NCI-H2029 (cell line): ENCODE measurements at regions not wholly inside any gene's neighbourhood (a gene's known extent, or its start where the extent isn't known, plus 50 kb on each side); places are given as distances from the start of the nearest gene placed in this dataset.
"Not testable (repeated sequence)": the region's sequence is repeated elsewhere in the genome, so short reads cannot be mapped to it uniquely, and the experiment has no call there.

Source experiments
- DNase-seq: peaks from one replicate; lab custom pipeline; 2025; lab: John Stamatoyannopoulos, UW

DNA sequence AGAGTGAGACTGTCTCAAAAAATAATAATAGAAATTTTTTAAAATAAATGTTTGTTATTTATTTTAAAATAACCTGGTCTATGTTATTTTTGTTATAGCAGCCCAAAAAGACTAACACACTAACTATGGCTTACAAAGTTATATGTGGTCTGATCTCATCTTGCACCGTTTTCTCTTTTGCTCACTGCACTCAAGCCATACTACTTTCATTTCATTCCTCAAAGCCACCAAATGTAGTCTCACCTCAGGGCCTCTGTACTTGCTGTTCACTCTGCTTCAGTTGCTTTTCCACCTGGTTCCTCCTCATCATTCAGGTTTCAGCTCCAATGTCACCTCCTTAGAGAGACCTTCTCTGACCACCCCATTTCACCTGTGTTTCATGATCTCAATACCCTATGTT lies 55.2 kb upstream of the MDM1 start:
- no peak for DNase-seq

DNA sequence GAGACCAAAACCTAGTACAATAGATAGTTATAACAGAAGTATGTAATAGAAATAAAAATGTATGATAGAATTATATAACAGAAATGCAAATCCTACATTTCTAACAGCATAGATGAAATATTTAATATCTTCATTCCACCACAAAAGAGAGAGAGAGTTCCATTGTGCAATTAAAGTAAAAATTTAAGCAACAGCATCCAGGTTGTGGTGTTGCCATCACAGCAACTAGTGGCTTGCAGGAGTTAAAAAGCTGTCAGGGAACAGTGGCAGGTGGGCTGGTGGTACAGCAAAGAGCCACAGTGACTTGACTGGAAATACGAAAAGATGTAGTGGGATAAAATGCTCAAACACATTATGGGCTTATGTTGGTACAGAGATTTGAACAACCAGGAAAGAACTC lies 57.1 kb upstream of the MDM1 start:
- no peak for DNase-seq

DNA sequence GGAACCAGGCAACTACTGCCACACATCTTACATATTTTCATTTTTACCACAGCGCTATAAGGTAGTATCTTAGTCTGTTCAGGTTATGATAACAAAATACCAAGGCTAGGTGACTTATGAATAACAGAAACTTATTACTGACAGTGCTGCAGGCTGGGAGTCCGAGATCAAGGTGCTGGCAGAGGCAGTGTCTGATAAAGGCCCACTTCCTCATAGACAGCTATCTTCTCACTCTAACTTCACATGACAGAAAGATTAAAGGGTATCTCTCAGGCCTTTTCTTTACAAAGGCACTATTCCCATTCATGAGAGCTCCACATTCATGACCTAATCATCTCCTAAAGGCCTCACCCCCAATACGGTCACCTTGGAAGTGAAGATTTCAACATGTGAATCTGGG lies 59.8 kb upstream of the MDM1 start:
- DNase-seq = no peak

DNA sequence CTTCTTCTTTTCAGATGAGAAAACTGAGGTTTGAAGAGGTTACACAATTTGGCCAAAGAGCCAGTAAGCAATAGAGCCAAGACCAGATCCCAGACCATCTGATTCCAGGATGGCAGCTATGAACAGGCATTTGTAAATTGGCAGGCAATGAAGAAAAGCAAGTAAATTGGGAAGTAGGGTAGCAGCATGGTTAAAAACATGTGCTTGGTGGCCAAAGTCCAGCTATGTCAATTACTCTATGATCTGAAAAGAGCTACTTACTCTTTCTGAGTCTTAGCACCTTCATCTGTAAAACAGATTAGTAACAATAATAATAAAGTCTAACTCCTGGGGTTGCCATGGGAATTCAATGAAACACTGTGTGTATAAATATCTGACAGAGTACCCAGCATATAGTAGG lies 60.2 kb upstream of the MDM1 start:
- no peak for DNase-seq

DNA sequence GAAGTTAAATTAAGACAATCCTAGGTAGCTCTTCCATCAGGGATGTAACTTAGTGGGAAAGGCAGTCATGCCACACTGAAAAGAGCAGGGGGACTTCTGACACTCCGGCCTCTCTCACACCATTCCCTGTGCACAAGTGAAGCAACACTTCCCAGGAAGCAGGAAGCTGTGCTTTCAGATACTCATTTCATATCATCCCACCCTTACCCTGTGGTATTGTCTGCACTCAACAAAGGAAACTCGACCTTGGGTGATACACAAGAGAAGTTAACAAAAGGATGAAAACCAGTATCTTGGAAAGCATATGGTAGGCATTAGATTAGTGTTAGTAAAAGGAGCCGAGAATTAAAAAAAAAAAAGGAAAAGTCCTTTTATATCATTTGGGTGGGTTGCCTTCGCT lies 61.3 kb upstream of the MDM1 start:
- no peak for DNase-seq

DNA sequence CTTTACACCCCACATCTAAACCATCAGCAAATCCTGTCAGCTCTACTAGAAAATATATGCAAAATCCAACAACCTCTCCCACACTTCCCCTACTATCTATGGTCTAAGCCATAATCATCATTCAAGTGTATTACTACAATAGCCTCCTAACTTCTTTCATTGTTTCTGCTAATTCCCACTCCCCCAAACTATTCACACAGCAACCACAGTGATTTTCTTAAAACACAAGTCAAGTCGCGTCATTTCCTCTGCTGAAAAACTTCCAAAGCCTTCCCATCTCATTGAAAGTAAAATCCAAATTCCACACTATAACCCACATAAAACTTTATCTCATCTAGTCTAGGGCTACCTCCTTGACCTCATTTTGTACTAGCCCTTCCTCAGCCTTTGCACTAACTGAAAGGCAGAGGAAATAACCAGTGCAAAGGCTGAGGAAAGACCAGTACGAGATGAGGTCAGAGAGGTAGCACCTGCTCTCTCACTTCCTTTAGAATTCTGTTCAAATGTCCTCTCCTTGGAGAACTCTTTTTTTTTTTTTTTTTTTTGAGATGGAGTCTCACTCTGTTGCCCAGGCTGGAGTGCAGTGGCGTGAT lies 65.5 kb upstream of the MDM1 start:
- no peak for DNase-seq

DNA sequence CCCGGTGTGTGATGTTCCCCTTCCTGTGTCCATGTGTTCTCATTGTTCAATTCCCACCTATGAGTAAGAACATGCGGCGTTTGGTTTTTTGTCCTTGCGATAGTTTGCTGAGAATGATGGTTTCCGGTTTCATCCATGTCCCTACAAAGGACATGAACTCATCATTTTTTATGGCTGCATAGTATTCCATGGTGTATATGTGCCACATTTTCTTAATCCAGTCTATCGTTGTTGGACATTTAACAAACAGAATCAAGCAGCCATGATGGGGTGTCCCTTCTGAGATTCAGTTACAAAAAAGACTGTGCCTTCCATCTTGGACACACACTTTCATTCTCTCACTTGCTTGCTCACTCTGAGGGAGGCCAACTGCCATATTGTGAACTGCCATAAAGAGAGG lies 66.5 kb upstream of the MDM1 start:
- DNase-seq = not testable (repeated sequence)

DNA sequence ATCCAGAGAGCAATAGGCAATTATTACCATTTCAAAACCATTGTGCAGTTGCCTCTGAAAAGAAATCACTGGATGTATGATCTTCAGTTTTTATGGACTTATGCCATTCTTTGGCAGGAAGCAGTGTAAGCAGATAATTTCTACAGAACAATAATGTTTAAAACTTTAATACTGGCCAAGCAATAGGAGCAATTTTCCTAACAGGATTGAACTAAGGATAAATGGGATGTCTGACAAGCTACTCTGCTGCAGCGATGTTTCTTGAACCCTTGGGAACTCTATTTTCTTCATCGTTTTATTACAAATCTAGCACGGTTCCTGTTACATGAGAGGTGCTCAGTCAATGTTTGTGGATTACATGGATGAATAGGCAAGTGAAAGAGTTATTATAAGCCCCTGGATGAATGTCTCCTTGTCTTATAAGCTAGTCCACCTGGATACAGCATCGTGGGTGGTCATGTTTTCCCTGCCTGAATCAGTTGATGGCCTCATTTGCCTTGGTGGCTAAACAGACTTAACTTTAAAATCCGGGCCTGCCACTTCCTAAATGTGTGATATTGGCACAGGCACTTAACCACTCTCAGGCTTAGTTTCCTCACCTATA lies 68.2 kb upstream of the MDM1 start:
- DNase-seq = peak; percentile 32

DNA sequence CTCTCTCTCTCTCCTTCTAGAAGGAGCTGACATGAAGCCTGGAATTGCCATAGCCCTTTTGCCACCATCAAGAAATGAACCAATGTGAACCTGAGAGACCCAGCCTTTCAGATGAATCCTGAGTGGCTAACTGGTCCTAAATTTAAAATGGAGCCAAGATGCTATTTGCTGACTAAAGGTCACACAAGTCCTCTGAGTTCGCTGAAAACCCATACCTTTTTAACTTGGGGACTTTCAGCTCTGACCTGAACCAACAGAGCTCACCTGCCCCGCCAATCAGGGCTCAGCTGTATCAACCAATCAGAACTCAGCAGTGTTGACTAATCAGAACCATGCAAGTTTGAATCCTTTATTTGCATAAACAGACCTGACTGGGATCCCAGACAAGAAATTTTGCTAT lies 70.3 kb upstream of the MDM1 start:
- no peak for DNase-seq

DNA sequence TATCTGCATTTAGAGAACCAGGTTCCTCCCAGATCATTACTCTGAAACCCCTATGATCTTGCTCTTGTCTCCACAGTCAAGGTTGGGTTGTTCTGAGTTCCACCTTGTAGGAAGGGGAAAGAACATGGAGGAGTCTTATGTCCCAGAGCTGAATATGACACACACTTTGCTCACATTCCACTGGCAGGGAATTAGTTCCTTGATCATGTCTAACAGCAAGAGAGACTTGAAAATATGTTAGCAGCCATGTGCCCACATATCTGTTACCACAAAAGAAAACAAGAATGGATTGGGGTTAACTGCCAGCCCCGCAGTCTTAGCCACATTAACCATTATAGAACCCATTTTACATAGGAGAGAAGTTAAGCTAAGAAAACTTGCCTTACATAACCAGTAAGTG lies 71.1 kb upstream of the MDM1 start:
- DNase-seq = no peak

DNA sequence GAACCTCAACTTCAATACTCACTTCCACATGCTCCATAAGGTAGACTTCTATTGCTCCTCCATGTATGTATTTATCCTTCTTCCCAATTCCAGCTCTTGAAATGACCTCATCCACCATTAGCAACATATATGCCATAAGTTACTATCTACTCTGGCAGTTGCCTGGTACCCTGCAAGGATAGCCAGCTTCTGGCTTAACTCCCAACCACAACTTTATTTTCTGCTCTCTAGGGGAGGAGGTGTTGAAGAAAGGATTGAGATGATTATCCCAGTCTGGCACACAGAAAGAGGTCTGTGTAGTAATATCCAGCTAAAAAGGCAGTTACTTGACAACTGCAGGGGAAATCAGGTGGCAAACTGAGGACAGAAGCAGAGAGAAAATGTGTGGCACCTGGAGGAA lies 71.5 kb upstream of the MDM1 start:
- no peak for DNase-seq

DNA sequence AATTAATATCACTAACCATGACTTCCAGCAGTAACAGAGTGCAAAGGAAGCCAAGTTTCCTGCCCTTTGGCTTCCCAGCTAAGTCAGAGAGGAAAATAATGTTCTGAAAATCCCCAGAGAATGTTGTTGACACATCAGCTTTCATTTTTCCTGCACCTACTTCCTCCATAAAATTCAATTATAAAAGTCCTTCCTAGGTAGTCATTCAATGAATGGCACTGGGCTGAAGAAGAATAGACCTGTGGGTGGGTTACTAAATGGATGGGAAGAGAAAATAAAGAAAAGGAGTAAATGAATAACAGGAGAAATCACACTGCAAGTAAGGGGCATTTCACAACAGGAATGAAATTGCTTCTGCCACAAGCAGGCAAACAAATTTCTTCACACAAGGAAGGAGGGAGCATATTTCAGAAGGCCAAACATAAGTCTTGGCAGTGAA lies 73.2 kb upstream of the MDM1 start:
- DNase-seq = no peak

DNA sequence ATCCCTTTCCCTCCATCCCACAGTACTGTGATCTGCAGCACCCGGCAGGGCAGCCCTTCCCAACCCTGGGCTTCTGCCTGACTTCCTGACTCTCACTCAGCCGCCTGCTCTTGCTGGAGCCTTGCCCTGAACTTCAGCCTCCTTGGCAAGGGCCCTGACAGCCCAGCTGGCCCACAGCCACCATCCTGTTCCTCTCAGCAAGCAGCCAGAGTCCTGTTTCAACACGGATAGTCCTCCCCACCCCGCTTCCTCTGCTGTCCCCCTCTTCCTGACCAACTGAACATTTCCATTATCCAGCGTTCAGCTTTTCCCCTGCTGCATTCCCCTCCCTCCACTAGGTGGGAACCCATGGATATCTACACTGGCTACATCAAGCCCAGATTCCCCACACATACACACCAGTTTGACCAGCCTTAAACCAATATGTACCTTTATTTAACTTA lies 74.0 kb upstream of the MDM1 start:
- DNase-seq = peak; percentile 80

DNA sequence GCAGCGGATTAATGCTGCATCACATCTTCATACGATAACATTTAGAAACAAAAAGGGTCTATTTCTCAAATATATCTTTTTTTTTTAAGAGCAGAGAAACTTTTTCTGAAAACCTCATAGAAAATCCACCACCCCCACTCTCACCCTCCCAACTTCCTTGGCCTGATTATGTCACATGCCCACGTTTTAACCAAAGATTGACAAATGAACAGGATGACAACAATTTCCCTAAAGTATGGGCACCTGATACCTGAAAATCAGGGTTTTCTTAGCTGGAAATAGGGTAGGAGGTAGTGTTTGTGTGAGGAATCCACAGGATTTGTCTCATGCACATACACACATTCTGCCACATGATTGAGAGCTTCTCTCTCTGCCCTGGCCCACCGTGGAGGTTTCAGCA lies 74.7 kb upstream of the MDM1 start:
- no peak for DNase-seq

DNA sequence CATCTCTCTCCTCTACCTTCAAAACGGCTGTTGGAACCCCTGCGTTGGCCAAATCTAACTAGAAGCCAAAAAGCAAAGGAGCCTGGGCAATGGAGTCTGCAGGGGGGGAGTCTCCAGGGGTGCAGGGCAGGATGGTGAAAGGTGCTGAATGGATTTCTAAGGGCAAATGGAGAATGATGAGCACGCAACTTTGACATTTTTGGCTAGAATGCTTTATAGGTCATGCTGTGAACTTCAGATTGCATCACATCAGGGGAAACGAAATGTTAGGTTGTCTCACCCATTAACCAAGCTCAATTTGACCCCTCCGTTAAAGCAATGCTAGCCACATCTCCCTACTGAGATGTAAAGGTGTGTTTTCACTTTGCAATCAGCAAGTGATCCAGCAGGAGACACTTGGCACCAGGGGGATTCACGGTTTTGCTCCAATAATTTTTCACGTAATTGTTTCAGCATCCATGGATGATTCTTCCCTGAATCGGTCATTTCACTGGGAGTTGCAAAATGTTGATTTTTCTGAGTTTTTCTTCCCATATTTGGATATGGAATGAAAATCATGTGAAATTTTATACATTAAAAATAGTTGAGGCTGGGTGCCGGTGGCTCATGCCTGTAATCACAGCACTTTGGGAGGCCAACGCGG lies 78.0 kb upstream of the MDM1 start:
- DNase-seq = no peak

DNA sequence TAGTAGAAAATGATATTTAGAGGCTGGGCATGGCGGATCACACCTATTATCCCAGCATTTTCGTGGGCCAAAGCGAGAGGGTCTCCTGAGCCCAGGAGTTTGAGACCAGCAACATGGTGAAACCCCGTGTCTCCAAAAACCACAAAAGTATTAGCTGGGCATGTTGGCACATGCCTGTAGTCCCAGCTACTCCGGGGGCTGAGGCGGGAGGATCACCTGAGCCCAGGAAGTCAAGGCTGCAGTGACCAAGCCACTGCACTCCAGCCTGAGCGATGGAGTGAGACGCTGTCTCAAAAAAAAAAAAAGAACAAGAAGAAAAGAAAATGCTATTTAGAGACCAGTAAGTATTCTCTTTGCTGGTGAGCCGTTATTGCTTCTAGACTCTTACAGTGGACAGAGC lies 79.2 kb upstream of the MDM1 start:
- no peak for DNase-seq

DNA sequence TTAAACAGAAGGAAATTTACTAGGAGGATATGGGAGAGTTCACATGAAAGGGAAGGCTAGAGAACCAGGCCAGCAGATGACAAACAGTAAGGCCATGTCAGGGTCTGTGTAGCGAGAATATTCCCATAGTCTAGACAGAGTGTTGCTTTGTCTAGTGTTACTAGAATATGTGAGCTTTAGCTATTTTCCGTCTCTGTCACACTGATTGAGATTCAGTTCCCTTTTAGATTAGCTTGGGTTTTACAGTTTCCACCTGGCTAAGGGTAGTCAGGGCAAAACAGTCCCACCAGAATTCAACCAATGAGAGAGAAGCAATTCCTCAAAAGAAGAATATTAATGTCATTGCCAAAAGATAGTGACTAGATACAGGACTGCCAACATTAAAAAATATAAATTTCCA lies 82.8 kb upstream of the MDM1 start:
- no peak for DNase-seq

DNA sequence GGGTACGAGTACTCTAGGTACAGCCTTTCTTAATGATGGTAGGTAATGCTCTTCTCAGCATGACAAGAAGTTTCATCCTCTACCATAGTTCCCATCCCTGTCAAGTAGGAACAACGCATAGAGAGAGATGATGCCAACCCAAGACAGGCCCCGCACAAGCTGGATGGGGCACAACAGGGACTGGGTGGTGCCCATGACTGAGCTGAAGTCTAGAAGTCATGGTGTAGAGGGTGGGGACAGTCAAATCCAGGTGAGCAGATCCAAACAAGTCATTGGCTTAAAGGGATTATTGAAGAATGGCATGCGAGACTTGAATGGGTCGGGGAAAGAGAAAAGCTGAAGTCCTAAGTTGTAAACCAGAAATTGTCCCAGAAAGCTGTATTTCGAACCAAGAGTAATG lies 84.2 kb upstream of the MDM1 start:
- no peak for DNase-seq

DNA sequence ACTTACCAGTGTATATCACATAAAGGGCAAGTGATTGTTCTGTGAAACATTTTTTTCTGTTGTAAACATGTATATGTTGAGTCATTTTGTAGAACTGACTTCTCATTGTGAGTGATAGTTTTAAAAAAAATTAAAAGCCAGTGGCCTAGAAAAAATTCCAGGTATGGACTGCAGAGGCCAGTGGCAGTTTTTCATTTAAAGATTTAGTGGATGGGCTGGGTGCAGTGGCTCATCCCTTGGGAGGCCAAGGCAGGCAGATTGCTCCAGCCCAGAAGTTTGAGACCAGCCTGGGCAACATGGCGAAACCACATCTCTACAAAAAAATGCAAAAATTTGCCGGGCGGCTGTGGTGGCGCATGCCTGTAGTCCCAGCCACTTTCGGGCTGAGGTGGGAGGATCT lies 84.7 kb upstream of the MDM1 start:
- no peak for DNase-seq

DNA sequence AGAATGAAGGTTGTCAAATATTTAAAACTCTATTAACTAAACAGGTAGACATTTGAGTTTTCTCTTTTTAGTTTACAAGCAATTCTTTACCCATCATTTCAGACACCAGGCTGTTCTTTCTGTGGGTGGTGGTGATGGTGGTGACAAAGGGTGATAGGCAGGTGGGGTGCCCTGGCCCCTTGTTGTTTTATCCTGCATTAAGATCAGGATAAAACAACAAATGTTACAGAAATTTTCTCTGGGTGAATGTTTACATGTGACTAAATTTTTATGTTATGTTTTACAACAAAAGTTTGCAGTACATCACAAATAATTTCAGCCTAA lies 85.9 kb upstream of the MDM1 start:
- no peak for DNase-seq

DNA sequence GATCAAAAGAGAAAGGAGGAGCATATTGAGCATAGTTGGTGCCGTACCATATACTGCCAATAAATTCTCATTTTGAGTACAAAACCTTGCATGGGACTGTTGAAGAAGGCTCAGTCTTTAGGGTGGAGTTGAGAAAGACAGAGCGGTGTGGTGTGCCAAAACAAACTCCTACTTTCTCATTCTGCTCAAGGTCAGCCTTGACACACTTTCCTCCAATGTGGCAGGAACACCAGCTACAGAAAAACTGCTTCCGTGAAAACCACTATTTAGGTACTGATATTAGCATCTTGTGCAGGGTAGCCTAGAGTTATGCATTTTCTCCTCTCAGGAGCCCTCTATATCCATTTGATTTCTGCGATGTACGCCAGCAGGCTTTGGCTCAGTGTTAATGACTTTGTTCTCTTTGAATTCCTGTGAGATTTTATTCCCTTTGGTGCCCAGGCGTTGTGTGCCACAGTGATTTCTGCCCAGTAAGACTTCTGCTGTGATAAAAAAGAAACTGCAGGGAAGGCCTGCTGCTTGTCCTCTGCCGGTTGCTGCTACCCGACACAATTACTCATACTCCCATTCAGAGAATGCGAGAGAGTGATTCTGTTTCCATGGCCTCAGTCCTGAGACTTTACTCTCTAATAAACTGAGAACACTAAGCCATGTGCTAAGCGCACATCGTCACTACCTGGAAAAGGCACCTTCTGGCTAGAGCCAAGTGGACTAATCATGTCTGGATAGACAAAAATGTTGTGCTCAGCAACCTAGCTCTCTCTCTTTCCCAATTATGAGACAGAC lies 88.3 kb upstream of the MDM1 start:
- DNase-seq = no peak

DNA sequence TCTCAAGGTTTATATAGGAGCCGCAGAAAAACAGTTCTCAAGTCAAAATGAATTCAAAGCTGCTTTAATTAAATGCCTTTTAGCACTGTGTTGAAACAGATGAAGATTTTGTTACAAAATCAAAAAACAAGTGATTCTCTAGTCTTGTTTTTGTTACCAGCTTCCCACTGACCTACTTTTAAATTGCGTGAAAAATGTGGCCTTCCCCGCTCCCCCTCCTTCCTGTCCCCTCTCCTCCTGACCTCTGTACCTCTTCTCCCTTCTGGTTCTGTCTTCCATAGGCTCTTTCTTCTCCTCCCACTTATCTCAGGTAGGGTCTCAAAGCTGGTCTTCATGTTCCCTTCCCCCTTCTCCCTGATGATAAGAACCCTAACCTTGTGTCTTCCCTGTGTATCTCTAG lies 90.0 kb upstream of the MDM1 start:
- no peak for DNase-seq

DNA sequence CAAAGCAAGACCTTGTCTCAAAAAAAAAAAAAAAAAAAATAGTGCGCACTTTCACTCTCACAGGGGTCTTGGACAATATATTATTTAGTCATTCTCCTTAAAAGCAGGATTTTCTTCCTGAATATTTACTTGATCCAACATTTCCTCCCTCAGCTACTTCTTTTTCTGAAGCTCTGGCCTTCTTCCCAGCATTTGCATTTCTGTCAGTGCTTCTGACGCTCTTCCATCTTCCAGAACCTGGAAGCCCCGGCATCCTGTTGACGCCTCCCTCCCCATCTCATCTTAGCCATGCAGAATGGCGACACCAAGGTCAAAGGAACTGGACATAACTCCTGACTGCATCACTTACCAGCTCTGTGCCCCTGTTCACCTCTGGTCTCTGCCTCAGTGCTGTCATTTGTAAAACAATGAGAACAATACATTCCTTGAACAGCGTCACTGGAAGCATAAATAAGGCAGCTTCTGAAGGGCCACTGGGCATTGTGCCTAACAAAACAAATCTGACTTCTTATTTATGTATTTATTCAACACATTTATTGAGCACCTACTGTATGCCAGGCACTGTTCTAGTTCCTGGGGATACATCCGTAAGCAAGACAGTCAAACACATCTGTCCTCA lies 90.9 kb upstream of the MDM1 start:
- DNase-seq = peak; percentile 44
